ENCODE measurements at regions not wholly inside any gene's neighbourhood (a gene's known extent, or its start where the extent isn't known, plus 50 kb on each side); places are given as distances from the start of the nearest gene placed in this dataset.
"Not testable (repeated sequence)": the region's sequence is repeated elsewhere in the genome, so short reads cannot be mapped to it uniquely, and the experiment has no call there.

- Histone ChIP-seq H3K36me3 (ENCODE audit: control insufficient read depth, insufficient read depth, low read length) (no peaks in the 10 kb centered on the region), H3K4me3 (replicated peaks; ENCODE audit: low read depth, low read length) (no peak overlapping the region), H3K27me3 (replicated peaks; ENCODE audit: control insufficient read depth, insufficient read depth, low read length) (no peaks in the 10 kb centered on the region)
- TF ChIP-seq, protein P1, sequence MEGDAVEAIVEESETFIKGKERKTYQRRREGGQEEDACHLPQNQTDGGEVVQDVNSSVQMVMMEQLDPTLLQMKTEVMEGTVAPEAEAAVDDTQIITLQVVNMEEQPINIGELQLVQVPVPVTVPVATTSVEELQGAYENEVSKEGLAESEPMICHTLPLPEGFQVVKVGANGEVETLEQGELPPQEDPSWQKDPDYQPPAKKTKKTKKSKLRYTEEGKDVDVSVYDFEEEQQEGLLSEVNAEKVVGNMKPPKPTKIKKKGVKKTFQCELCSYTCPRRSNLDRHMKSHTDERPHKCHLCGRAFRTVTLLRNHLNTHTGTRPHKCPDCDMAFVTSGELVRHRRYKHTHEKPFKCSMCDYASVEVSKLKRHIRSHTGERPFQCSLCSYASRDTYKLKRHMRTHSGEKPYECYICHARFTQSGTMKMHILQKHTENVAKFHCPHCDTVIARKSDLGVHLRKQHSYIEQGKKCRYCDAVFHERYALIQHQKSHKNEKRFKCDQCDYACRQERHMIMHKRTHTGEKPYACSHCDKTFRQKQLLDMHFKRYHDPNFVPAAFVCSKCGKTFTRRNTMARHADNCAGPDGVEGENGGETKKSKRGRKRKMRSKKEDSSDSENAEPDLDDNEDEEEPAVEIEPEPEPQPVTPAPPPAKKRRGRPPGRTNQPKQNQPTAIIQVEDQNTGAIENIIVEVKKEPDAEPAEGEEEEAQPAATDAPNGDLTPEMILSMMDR (IDR thresholded peaks at IDR 0.05; ENCODE audit: insufficient read depth, low read length, poor library complexity, severe bottlenecking) = no peak
- no peak for DNase-seq (ENCODE audit: extremely low read depth, insufficient read length)
Observed at GRCh38 chrX:143378851-143379250, 138.4 kb downstream of the SPANXN3 start.

DNA sequence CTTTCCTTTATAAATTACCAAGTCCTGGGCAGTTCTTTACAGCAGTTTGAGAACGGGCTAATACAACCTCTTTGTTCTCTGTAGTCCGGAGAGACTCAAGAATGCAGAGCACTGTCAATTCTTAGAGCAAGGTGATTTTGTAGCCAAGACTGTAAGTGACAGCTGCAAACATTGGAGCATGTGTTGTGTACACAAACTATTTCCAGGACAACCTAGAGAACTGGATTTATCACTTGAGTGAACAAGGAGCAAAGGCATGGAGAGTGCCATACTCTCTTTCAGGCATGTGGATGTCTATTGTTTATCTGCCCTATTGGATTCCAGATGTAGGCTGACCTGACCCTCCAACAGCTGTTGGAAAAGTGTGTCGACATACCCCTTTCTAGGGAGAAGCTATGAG, 153.9 kb downstream of the SPANXN3 start:
- Histone ChIP-seq H3K4me3 (replicated peaks; ENCODE audit: low read depth, low read length) (no peak overlapping the region), H3K36me3 (ENCODE audit: control insufficient read depth, insufficient read depth, low read length) (no peaks in the 10 kb centered on the region), H3K27me3 (replicated peaks; ENCODE audit: control insufficient read depth, insufficient read depth, low read length) (no peaks in the 10 kb centered on the region)
- TF ChIP-seq, protein P1 (IDR thresholded peaks at IDR 0.05; ENCODE audit: insufficient read depth, low read length, poor library complexity, severe bottlenecking) = no peak
- DNase-seq (ENCODE audit: extremely low read depth, insufficient read length) = no peak

- Histone ChIP-seq H3K36me3 (ENCODE audit: control insufficient read depth, insufficient read depth, low read length) (no peaks in the 10 kb centered on the region), H3K27me3 (replicated peaks; ENCODE audit: control insufficient read depth, insufficient read depth, low read length) (no peaks in the 10 kb centered on the region), H3K4me3 (replicated peaks; ENCODE audit: low read depth, low read length) (no peak overlapping the region)
- DNase-seq (ENCODE audit: extremely low read depth, insufficient read length) = no peak
- TF ChIP-seq, protein P1 (IDR thresholded peaks at IDR 0.05; ENCODE audit: insufficient read depth, low read length, poor library complexity, severe bottlenecking) = no peak
Observed at GRCh38 chrX:143340190-143340589, 177.1 kb downstream of the SPANXN3 start.

DNA sequence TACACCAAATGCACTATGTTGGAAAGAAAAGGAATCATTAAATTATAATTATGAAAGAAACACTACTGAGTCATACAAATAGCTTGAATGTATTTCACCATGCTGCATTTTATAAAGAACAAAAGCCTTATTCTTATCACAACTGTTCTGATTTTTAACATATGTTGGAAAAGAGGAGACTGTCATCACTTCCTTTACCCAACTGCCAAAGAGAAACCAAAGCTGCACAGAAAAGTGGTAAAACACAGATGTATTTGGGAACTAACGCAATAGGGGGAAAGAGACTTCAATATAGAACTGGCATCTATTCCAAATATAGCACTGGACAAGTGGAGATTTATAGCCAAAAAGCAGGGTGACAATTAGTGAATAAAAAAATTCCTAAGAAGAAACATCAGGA, 181.0 kb downstream of the SPANXN3 start:
- Histone ChIP-seq H3K4me3 (replicated peaks; ENCODE audit: low read depth, low read length) (no peak overlapping the region), H3K27me3 (replicated peaks; ENCODE audit: control insufficient read depth, insufficient read depth, low read length) (no peaks in the 10 kb centered on the region), H3K36me3 (ENCODE audit: control insufficient read depth, insufficient read depth, low read length) (no peaks in the 10 kb centered on the region)
- TF ChIP-seq, protein P1 (IDR thresholded peaks at IDR 0.05; ENCODE audit: insufficient read depth, low read length, poor library complexity, severe bottlenecking) = no peak
- DNase-seq (ENCODE audit: extremely low read depth, insufficient read length) = no peak

DNA sequence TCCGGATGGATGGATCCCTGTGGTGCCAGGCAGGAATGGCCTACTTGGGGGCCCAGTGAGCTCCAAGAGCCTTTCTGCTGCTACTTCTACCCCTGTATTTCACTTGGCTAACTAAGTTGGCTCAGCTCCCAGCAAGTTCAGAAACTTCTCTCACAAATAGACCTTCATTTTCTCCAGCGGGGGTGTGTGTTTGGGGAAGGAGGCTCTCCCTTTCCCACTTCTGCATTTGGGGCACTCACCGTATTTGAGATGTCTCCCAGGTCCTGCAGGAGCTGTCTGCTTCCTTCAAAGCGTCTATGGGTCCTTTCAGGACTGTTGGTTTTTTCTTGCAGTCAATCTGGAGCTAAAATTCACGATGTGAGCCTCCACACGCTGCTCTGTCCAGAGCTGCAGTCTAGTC, 197.7 kb downstream of the SPANXN3 start:
- Histone ChIP-seq H3K4me3 (replicated peaks; ENCODE audit: low read depth, low read length) (no peak overlapping the region), H3K36me3 (ENCODE audit: control insufficient read depth, insufficient read depth, low read length) (no peaks in the 10 kb centered on the region), H3K27me3 (replicated peaks; ENCODE audit: control insufficient read depth, insufficient read depth, low read length) (no peaks in the 10 kb centered on the region)
- TF ChIP-seq, protein P1 (IDR thresholded peaks at IDR 0.05; ENCODE audit: insufficient read depth, low read length, poor library complexity, severe bottlenecking) = no peak
- no peak for DNase-seq (ENCODE audit: extremely low read depth, insufficient read length)

GRCh38 chrX:143318857-143319256, 198.4 kb downstream of the SPANXN3 start:
- H3K4me3 ChIP-seq (replicated peaks; ENCODE audit: low read depth, low read length); H3K36me3 ChIP-seq (ENCODE audit: control insufficient read depth, insufficient read depth, low read length); H3K27me3 ChIP-seq (replicated peaks; ENCODE audit: control insufficient read depth, insufficient read depth, low read length); DNase-seq (ENCODE audit: extremely low read depth, insufficient read length): not testable (repeated sequence)
